ENCODE measurements at regions not wholly inside any gene's neighbourhood (a gene's known extent, or its start where the extent isn't known, plus 50 kb on each side); places are given as distances from the start of the nearest gene placed in this dataset.

- Histone ChIP-seq H3F3A (replicated peaks; ENCODE audit: insufficient read depth) (no peaks in the 10 kb centered on the region), H3K4me3 (ENCODE audit: low read depth in 2 of 2, low read length in 1 of 2) (no peak overlapping the region), H3K79me2 (ENCODE audit: insufficient read depth) (no peaks in the 10 kb centered on the region), H3K36me3 (replicated peaks in 1 of 2; ENCODE audit: control insufficient read depth in 1 of 2, insufficient read depth in 2 of 2, low read length in 1 of 2) (no peaks in the 10 kb centered on the region), H2AFZ (ENCODE audit: low read depth) (no peak overlapping the region), H4K20me1 (ENCODE audit: insufficient read depth) (no peaks in the 10 kb centered on the region), H3K4me1 (ENCODE audit: control insufficient read depth in 1 of 2, insufficient read depth in 2 of 2, low read depth in 1 of 2, low read length in 1 of 2) (no peaks in the 10 kb centered on the region), H3K9me2 (no peaks in the 10 kb centered on the region), H3K9me3 (no peaks in the 10 kb centered on the region), H3K9ac (no peak overlapping the region), H3K4me2 (no peak overlapping the region), H3K27me3 (ENCODE audit: insufficient read depth) (no peaks in the 10 kb centered on the region), H3K27ac (ENCODE audit: low read depth in 2 of 2, low read length in 1 of 2) (no peak overlapping the region)
- no peak for DNase-seq
- TF ChIP-seq USF1 (IDR thresholded peaks at IDR 0.05; ENCODE audit: borderline replicate concordance, low read depth) (no peak), PBX3 (IDR thresholded peaks at IDR 0.05) (no peak), FOXJ3 (CRISPR knock-in tag; IDR thresholded peaks at IDR 0.05) (no peak), MAX (IDR thresholded peaks at IDR 0.05; ENCODE audit: low read depth) (no peak), JUND (IDR thresholded peaks at IDR 0.05) (no peak), POLR2AphosphoS5 (IDR thresholded peaks at IDR 0.05; ENCODE audit: low read depth, low read length) (no peak), REST (IDR thresholded peaks at IDR 0.05; ENCODE audit: low read depth, low read length) (no peak), NRF1 (IDR thresholded peaks at IDR 0.05; ENCODE audit: low read depth, low read length) (no peak), MEF2A (IDR thresholded peaks at IDR 0.05; ENCODE audit: borderline replicate concordance, low read depth) (no peak)
- ChIA-PET POLR2A (no interaction called here), CTCF (interaction anchor here (1.0 kb wide), 1 partner anchor 14 kb away, joined by 4 read pairs; no protein-coding TSS in a partner anchor)
- 34% methylated on average over 12 of the region's 12 CpGs for WGBS (ENCODE audit: low lambda C conversion rate)
These were observed 243.0 kb upstream of the MKI67 start for GRCh38 chr10:128369101-128369650.

- Histone ChIP-seq H2AFZ (ENCODE audit: low read depth) (no peak overlapping the region), H3K27ac (ENCODE audit: low read depth in 2 of 2, low read length in 1 of 2) (no peak overlapping the region), H3K4me2 (no peak overlapping the region), H3K9me2 (no peaks in the 10 kb centered on the region), H3K4me1 (ENCODE audit: control insufficient read depth in 1 of 2, insufficient read depth in 2 of 2, low read depth in 1 of 2, low read length in 1 of 2) (no peaks in the 10 kb centered on the region), H3K9me3 (no peaks in the 10 kb centered on the region), H3K27me3 (ENCODE audit: insufficient read depth) (no peaks in the 10 kb centered on the region), H3F3A (replicated peaks; ENCODE audit: insufficient read depth) (no peaks in the 10 kb centered on the region), H3K9ac (no peak overlapping the region), H3K79me2 (ENCODE audit: insufficient read depth) (no peaks in the 10 kb centered on the region), H3K36me3 (replicated peaks in 1 of 2; ENCODE audit: control insufficient read depth in 1 of 2, insufficient read depth in 2 of 2, low read length in 1 of 2) (no peaks in the 10 kb centered on the region), H3K4me3 (ENCODE audit: low read depth in 2 of 2, low read length in 1 of 2) (no peak overlapping the region), H4K20me1 (ENCODE audit: insufficient read depth) (no peaks in the 10 kb centered on the region)
- TF ChIP-seq TCF12 (IDR thresholded peaks at IDR 0.05) (no peak), RAD21 (IDR thresholded peaks at IDR 0.05; ENCODE audit: low read length) (no peak), SIN3A (IDR thresholded peaks at IDR 0.05; ENCODE audit: borderline replicate concordance, low read depth, low read length) (no peak), GABPA (IDR thresholded peaks at IDR 0.05; ENCODE audit: low read depth) (no peak), RXRA (IDR thresholded peaks at IDR 0.05; ENCODE audit: borderline replicate concordance, low read depth) (no peak), EZH2phosphoT487 (IDR thresholded peaks at IDR 0.05; ENCODE audit: borderline replicate concordance, low read depth) (no peak), NRF1 (IDR thresholded peaks at IDR 0.05; ENCODE audit: low read depth, low read length) (no peak), MEF2A (IDR thresholded peaks at IDR 0.05; ENCODE audit: borderline replicate concordance, low read depth) (no peak), GATA2 (CRISPR knock-in tag; IDR thresholded peaks at IDR 0.05) (no peak), PBX3 (IDR thresholded peaks at IDR 0.05) (no peak)
- POLR2A ChIA-PET: no interaction called here
- DNase-seq: no peak
- 48% methylated on average over 8 of the region's 9 CpGs for WGBS (ENCODE audit: low lambda C conversion rate)
- CTCF ChIA-PET: interaction anchor here (0.9 to 1.1 kb wide), 2 partner anchors 169 to 1596 kb away, joined by 3 read pairs; no protein-coding TSS in a partner anchor
These were observed 247.0 kb upstream of the MKI67 start for GRCh38 chr10:128373071-128373749.
